Activated CD8-positive, alpha-beta memory T cell treated with anti-CD3 and anti-CD28 coated beads, Interleukin-2, amount 50 U/mL, for 1 hour (primary cell): ENCODE measurements at regions not wholly inside any gene's neighbourhood (a gene's known extent, or its start where the extent isn't known, plus 50 kb on each side); places are given as distances from the start of the nearest gene placed in this dataset.
"Not testable (repeated sequence)": the region's sequence is repeated elsewhere in the genome, so short reads cannot be mapped to it uniquely, and the experiment has no call there.

Experiments used
- DNase-seq: peaks from one replicate; pipeline ENCODE4 v3.0.0-alpha.2; 2020; ENCODE audit errors: extremely low read depth

- no peak for DNase-seq
Measured at GRCh38 chr7:68014031-68014736, 1017.6 kb downstream of the TYW1 start.

DNA sequence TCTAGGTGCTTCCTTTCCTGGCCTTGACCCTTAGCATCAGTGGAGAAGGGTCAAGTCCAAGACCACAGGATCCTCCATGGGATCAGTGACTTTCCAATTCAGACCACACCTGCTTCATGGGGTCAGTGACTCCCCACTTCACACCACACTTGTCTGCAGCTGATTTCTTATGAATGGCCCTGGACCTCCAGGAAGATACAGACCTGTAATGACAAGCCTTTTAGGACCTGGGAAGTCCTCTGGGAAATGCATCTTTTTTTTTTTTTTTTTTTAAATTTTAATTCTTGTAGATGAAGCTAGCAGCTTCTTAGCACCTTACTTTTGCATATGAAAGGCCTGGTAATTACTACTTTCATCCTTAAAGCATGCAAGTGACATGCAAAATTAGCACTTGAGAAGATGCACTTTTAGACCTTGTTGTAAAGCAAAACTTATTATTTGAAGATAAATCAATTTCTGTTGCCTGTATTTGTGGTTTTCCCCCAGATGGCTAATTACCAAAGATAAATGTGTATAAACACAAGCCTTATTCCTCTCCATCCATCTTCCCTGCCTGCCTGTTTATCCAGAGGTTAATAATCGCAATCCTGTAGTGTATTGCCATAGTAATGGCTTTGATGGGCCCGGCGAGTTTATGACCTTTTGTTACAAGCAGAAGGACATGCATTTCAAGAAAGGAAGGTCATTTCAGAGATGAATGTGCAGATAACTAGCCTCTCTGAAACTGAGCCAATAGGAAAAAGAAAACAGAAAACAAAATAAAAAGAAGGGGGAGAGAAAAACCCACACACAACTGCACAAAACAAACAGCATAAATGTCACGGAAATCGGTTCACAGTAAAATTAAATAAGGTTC lies 1018.7 kb downstream of the TYW1 start:
- DNase-seq = no peak

DNA sequence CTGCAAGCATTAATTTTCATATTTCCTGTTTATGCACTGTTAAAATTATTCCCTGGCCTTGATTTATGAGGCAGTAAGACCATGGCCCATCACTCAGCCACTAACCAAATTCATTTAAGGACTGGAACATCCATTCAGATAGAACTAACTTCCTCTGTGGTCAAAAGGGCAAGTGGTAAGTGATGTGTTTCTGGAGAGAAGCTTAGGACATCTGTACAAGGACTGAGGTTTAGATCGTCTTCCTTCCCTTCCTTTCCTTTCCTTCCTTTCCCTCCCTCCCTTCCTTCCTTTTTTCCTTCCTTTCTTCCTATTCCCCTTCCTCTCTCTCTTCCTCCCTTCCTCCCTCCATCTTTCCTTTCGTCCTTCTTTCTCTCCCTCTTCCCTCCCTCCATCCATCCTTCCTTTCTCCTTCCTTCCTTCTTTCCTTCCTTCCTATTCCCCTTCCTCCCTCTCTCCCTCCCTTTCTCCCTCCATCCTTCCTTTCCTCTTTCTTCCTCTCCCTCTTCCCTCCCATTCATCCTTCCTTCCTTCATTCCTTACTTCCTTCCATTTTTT lies 1019.4 kb downstream of the TYW1 start:
- no peak for DNase-seq

- DNase-seq = no peak
Measured at GRCh38 chr7:68020102-68020501, 1023.5 kb downstream of the TYW1 start.

GRCh38 chr7:68025369-68025768 lies 1028.7 kb downstream of the TYW1 start:
- no peak for DNase-seq

- DNase-seq = no peak
Measured at GRCh38 chr7:68030530-68030929, 1033.9 kb downstream of the TYW1 start.

- no peak for DNase-seq
Measured at GRCh38 chr7:68031180-68031943, 1034.7 kb downstream of the TYW1 start.

GRCh38 chr7:68038621-68039314 lies 1042.1 kb downstream of the TYW1 start:
- DNase-seq = no peak

GRCh38 chr7:68041554-68041953 lies 1044.9 kb downstream of the TYW1 start:
- no peak for DNase-seq

DNA sequence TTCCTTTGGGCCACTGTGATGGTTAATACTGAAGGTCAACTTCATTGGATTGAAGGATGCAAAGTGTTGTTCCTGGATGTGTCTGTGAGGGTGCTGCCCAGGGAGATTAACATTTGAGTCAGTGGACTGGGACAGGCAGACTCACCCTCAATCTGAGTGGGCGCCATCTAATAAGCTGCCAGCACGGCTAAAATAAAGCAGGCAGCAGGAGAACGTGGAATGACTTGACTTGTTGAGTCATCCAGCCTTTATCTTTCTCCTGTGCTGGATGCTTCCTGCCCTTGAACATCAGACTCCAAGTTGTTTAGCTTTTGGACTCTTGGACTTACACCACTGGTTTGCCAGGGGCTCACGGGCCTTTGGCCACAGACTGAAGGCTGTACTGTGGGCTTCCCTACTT lies 1046.9 kb downstream of the TYW1 start:
- DNase-seq = no peak

GRCh38 chr7:68050627-68051026 lies 1054.0 kb downstream of the TYW1 start:
- no peak for DNase-seq

DNA sequence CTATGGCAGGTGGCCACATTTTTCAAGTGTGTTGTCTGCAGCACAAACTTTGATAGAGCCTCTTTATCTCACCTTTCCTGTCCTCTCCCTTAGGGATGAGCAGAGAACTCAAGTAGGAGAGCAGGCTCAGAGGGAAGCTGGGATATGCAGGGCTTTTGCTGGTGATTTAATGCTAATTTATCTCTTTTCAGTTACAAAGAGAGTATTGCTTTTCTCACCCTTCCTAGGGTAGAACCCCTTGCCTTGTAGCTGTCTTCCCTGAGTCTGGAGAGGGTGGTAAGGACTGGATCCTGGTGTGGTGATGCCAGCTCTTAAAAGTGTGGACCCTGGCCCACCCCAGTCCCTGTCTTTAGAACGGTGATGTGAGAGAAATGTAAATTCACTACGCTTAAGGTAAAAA lies 1061.4 kb downstream of the TYW1 start:
- no peak for DNase-seq

DNA sequence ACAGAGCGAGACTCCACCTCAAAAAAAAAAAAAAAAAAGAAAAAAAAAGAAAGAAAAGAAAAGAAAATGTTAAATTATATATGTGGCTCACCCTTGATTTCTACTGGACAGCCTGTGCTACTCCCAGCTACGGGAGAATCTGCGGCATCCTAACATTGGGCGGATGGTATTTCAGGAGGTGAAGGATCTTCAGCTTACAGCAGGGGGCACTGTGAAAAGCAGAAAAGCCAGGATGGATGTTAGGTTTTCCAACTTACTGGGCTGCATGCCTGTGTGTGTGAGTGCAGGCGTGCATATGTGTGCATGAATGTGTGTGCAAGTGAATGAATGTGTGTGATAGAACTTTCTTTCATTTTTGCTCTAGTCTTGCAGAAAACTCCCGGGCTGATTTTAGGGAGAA lies 1066.5 kb downstream of the TYW1 start:
- no peak for DNase-seq

DNA sequence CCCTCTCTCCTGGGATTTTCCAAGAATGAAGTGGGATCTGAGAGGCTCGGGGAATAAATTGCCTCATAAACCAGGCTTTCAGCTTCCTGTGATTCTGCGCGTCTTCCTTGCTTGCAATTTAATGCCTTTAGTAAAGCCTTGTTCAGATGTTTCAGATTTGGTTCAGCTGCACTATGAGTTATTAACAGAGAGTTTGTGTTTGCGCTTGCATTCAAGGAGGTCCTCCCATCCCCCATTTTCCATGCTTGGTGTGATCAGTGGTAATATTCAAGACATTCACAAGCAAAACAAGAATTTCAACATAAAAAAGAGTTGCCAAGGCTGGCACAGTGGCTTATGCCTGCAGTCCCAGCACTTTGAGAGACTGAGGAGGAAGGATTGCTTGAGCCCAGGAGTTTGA lies 1068.9 kb downstream of the TYW1 start:
- DNase-seq = no peak

GRCh38 chr7:68067845-68068244 lies 1071.2 kb downstream of the TYW1 start:
- no peak for DNase-seq

DNA sequence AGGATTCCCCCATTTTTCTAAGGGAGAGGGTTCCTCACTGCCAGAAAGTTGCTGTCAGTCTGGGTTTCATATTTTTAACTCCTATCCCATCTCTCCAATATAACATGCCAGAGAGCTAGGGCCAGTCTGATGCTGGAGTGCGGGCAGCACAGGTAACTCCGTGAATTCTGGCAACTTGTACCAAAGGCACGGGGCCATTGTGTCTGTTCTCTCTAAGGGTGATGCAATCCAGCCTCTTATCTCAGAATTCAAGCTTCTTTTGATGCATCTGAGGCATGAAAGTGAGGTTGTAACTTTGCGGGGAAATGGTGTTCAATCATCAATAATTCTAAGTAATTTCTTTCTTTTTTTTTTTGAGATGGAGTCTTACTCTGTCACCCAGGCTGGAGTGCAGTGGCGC lies 1074.4 kb downstream of the TYW1 start:
- no peak for DNase-seq

DNA sequence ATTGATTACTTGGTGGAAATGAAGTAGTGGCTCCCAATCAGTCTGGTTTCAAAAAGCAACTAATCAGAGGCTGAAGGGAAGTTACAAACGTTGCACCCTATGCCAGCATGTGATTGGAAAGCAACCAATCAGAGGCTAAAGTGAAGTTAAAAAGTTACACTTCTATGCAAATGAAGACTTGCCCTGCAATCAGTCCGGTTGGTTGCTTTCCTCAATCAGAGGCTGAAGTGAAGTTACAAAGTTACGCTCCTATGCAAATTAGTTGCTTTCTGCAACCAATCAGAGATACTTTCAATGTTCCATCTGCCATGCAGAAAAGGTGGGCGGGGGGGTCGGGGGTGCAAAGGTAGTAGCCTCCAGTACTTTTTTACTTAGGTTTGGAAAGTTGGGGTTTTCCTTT lies 1077.1 kb downstream of the TYW1 start:
- DNase-seq = no peak

- no peak for DNase-seq
Measured at GRCh38 chr7:68074242-68074641, 1077.6 kb downstream of the TYW1 start.

GRCh38 chr7:68078157-68078710 lies 1081.6 kb downstream of the TYW1 start:
- DNase-seq = no peak

GRCh38 chr7:68082066-68082960 lies 1085.7 kb downstream of the TYW1 start:
- not testable (repeated sequence) for DNase-seq
